OCI-LY1 (cell line): ENCODE measurements at regions not wholly inside any gene's neighbourhood (a gene's known extent, or its start where the extent isn't known, plus 50 kb on each side); places are given as distances from the start of the nearest gene placed in this dataset.

ENCODE experiments used
- CTCF ChIP-seq: fragments of 200-600 bp; sonication (generic), shearing (Covaris generic); IDR thresholded peaks from 2 replicates; pipeline ENCODE4 v1.5.1; 2017; ENCODE audit warnings: mild to moderate bottlenecking, antibody characterized with exemption, low read length, moderate library complexity, mixed read lengths
- EZH2 ChIP-seq: fragments of 200-600 bp; sonication (generic), shearing (Covaris generic); IDR thresholded peaks from 2 replicates; pipeline ENCODE4 v1.8.0; 2017; ENCODE audit warnings: borderline replicate concordance, mixed run types, mild to moderate bottlenecking, antibody characterized with exemption, low read length, moderate library complexity, mixed read lengths

GRCh38 chr7:46534664-46535588 is 613.9 kb upstream of the IGFBP3 start:
- no peak for TF ChIP-seq CTCF
- no peak for TF ChIP-seq EZH2
